Activated T-cell treated with anti-CD3 and anti-CD28 coated beads for 1 hour (primary cell): ENCODE measurements at regions not wholly inside any gene's neighbourhood (a gene's known extent, or its start where the extent isn't known, plus 50 kb on each side); places are given as distances from the start of the nearest gene placed in this dataset.
A peak's percentile ranks its signal among the peaks of the same experiment; 100 is the strongest.
"Not testable (repeated sequence)": the region's sequence is repeated elsewhere in the genome, so short reads cannot be mapped to it uniquely, and the experiment has no call there.

Experiments used
- DNase-seq: peaks from one replicate; pipeline ENCODE4 v3.0.0-alpha.2; 2020; ENCODE audit warnings: low read depth

GRCh38 chrX:71822314-71822713 lies 59.2 kb downstream of the CXorf49B start:
- not testable (repeated sequence) for DNase-seq

GRCh38 chrX:71823391-71824057 lies 60.4 kb downstream of the CXorf49B start:
- DNase-seq = no peak

- no peak for DNase-seq
These were observed 64.9 kb downstream of the CXorf49B start for GRCh38 chrX:71828086-71828485.

- DNase-seq = not testable (repeated sequence)
These were observed 72.6 kb upstream of the NHSL2 start for GRCh38 chrX:71838092-71838491.

- DNase-seq = no peak
These were observed 64.2 kb upstream of the NHSL2 start for GRCh38 chrX:71846429-71846828.

- DNase-seq = no peak
These were observed 58.5 kb upstream of the NHSL2 start for GRCh38 chrX:71852182-71852581.

- DNase-seq = peak; percentile 11
These were observed 51.0 kb upstream of the NHSL2 start for GRCh38 chrX:71859637-71860036.
